ENCODE measurements at regions not wholly inside any gene's neighbourhood (a gene's known extent, or its start where the extent isn't known, plus 50 kb on each side); places are given as distances from the start of the nearest gene placed in this dataset.

- TF ChIP-seq ARNTL (CRISPR knock-in tag; IDR thresholded peaks at IDR 0.05; ENCODE audit: borderline replicate concordance, low read depth): no peak
- TF ChIP-seq PATZ1 (CRISPR knock-in tag; IDR thresholded peaks at IDR 0.05; ENCODE audit: borderline replicate concordance): no peak
- TF ChIP-seq ISL1 (CRISPR knock-in tag; IDR thresholded peaks at IDR 0.05): no peak
- no peak for TF ChIP-seq RARB (CRISPR knock-in tag; IDR thresholded peaks at IDR 0.05)
- no peak for TF ChIP-seq POU6F1 (CRISPR knock-in tag; IDR thresholded peaks at IDR 0.05; ENCODE audit: borderline replicate concordance, low read depth)
- TF ChIP-seq ESRRG (CRISPR knock-in tag; IDR thresholded peaks at IDR 0.05): no peak
Measured at GRCh38 chr5:176727528-176727900, 80.2 kb downstream of the TSPAN17 start.
